Erythroblast (primary cell): ENCODE measurements at regions not wholly inside any gene's neighbourhood (a gene's known extent, or its start where the extent isn't known, plus 50 kb on each side); places are given as distances from the start of the nearest gene placed in this dataset.

Experiments used
- GATA1 ChIP-seq: IDR thresholded peaks from 2 replicates; pipeline ENCODE4 v1.6.1; 2011; ENCODE audit warnings: low read depth, mild to moderate bottlenecking, control low read depth, low read length, moderate library complexity
- POLR2A ChIP-seq: IDR thresholded peaks from 2 replicates; pipeline ENCODE4 v1.6.1; 2011; ENCODE audit warnings: mild to moderate bottlenecking, low read length

DNA sequence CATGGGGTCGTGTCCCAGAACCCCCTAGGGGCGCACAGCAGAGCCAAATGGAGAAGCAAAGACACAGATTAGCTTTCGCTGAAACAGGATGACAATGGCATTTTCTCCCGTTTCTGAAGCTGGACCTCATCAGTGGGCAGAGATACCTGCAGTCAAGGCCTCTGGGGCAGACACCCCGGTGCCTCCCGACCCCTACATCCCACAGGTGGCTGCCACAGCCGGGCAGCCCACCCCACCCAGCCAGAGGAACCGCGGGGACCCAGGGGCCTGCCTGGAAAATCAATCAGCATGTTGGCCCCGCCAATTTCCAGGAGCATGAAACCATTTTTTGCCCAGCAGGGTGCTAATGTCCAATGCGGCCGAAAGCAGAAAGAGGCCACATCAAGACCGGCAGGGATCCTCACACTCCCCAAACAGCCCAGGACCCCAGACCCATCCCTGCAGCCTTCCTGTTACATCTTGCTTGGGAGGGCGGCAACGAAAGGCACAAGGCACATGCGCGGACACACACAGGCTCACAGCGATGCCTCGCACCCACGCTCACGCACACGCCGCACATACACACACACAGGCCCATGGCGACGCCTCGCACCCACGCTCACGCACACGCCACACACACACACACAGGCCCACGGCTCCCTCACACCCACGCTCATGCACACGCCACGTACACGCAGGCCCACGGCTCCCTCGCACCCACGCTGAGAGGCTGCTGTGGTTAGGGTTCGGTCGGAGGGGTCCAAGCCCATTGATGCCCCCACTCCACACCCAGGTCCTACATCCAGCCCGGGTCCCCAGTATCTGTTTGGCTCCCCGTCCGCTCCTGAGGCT lies 130.6 kb upstream of the NKX1-1 start:
- TF ChIP-seq POLR2A, result no peak
- no peak for TF ChIP-seq GATA1
